GM12801 (cell line): ENCODE measurements at regions not wholly inside any gene's neighbourhood (a gene's known extent, or its start where the extent isn't known, plus 50 kb on each side); places are given as distances from the start of the nearest gene placed in this dataset.

Experiments used
- CTCF ChIP-seq: IDR thresholded peaks from one replicate; pipeline ENCODE4 v1.5.1; 2011; ENCODE audit warnings: control low read depth; ENCODE audit not compliant: insufficient read length; ENCODE audit errors: extremely low read depth

- TF ChIP-seq CTCF, result no peak
Observed at GRCh38 chr12:65648461-65648860, 175.8 kb upstream of the HMGA2 start.

- no peak for TF ChIP-seq CTCF
Observed at GRCh38 chr12:65649126-65649525, 175.2 kb upstream of the HMGA2 start.

- TF ChIP-seq CTCF, result no peak
Observed at GRCh38 chr12:65651060-65651459, 173.2 kb upstream of the HMGA2 start.

- TF ChIP-seq CTCF, result no peak
Observed at GRCh38 chr12:65653321-65653720, 171.0 kb upstream of the HMGA2 start.

- TF ChIP-seq CTCF, result no peak
Observed at GRCh38 chr12:65653946-65654629, 170.2 kb upstream of the HMGA2 start.

GRCh38 chr12:65655074-65655493, 169.2 kb upstream of the HMGA2 start:
- no peak for TF ChIP-seq CTCF

GRCh38 chr12:65656156-65656882, 168.0 kb upstream of the HMGA2 start:
- no peak for TF ChIP-seq CTCF
